Nephron (organoid): ENCODE measurements at regions not wholly inside any gene's neighbourhood (a gene's known extent, or its start where the extent isn't known, plus 50 kb on each side); places are given as distances from the start of the nearest gene placed in this dataset.
"Not testable (repeated sequence)": the region's sequence is repeated elsewhere in the genome, so short reads cannot be mapped to it uniquely, and the experiment has no call there.

Experiments
- H3K27ac Mint-ChIP-seq, 3 experiments: 2 replicates each; pipeline ENCODE4 v1.8.0; 2020; ENCODE audit warnings: mixed read lengths in 3 of 3, mild to moderate bottlenecking in 2 of 3, moderate library complexity in 1 of 3
- H3K27me3 Mint-ChIP-seq: 2 replicates; pipeline ENCODE4 v1.8.0; 2021; ENCODE audit warnings: low read depth, mild to moderate bottlenecking, moderate library complexity, mixed read lengths
- H3K36me3 Mint-ChIP-seq: 2 replicates; pipeline ENCODE4 v1.8.0; 2020; ENCODE audit warnings: low read depth, mixed read lengths
- H3K4me1 Mint-ChIP-seq: 2 replicates; pipeline ENCODE4 v1.8.0; 2020; ENCODE audit warnings: mixed read lengths
- H3K4me3 Mint-ChIP-seq, 3 experiments: 2 replicates each; pipeline ENCODE4 v1.8.0; 2020; ENCODE audit warnings: mild to moderate bottlenecking in 3 of 3, mixed read lengths in 3 of 3, moderate library complexity in 2 of 3
- H3K9me3 Mint-ChIP-seq: 2 replicates; pipeline ENCODE4 v1.8.0; 2020; ENCODE audit warnings: mixed read lengths
- CTCF ChIP-seq, 3 experiments: fragments of 200-600 bp; sonication (generic); IDR thresholded peaks; one replicate each; pipeline ENCODE4 v1.5.0; 2021; ENCODE audit warnings: antibody characterized with exemption in 3 of 3; ENCODE audit not compliant: unreplicated experiment in 3 of 3

GRCh38 chr1:64401285-64401684, 68.6 kb upstream of the CACHD1 start:
- Mint-ChIP-seq H3K9me3 (no peaks in the 10 kb centered on the region), H3K4me3 (no peak overlapping the region), H3K27ac (no peak overlapping the region), H3K27me3 (no peaks in the 10 kb centered on the region), H3K4me1 (no peaks in the 10 kb centered on the region), H3K36me3 (no peaks in the 10 kb centered on the region)
- TF ChIP-seq CTCF (IDR thresholded peaks at IDR 0.05; ENCODE audit: unreplicated experiment in 3 of 3): no peak

GRCh38 chr1:64403331-64403730, 66.6 kb upstream of the CACHD1 start:
- no peaks in the 10 kb centered on the region for H3K36me3 Mint-ChIP-seq
- H3K9me3 Mint-ChIP-seq: no peaks in the 10 kb centered on the region
- H3K4me3 Mint-ChIP-seq: no peak overlapping the region
- H3K27me3 Mint-ChIP-seq: no peaks in the 10 kb centered on the region
- TF ChIP-seq CTCF (IDR thresholded peaks at IDR 0.05; ENCODE audit: unreplicated experiment in 3 of 3): no peak
- H3K4me1 Mint-ChIP-seq: no peaks in the 10 kb centered on the region
- no peak overlapping the region for H3K27ac Mint-ChIP-seq

DNA sequence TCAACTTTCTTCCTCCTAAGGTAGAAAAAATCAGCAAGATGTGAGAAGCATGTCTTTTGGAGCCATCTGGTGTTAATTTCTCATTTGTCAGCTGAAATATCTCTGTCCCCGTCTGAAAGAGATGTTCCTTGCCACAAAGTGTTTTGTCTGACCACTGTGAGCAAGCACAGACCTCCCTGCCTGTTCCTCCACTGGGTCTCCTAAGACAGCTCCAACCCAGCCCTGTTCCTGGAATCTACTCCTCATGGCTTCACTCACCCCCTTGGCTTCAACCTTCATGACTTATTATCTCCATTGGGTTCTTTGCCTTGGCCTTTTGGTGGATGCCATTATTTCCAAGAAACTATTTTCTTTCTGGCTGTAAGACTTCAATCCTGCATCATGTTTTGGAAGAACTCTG, 65.7 kb upstream of the CACHD1 start:
- H3K27ac Mint-ChIP-seq: no peak overlapping the region
- no peak overlapping the region for H3K4me3 Mint-ChIP-seq
- no peaks in the 10 kb centered on the region for H3K27me3 Mint-ChIP-seq
- H3K9me3 Mint-ChIP-seq: no peaks in the 10 kb centered on the region
- H3K4me1 Mint-ChIP-seq: no peaks in the 10 kb centered on the region
- H3K36me3 Mint-ChIP-seq: no peaks in the 10 kb centered on the region
- no peak for TF ChIP-seq CTCF (IDR thresholded peaks at IDR 0.05; ENCODE audit: unreplicated experiment in 3 of 3)

GRCh38 chr1:64405833-64406232, 64.1 kb upstream of the CACHD1 start:
- H3K36me3 Mint-ChIP-seq: no peaks in the 10 kb centered on the region
- no peaks in the 10 kb centered on the region for H3K27me3 Mint-ChIP-seq
- no peak overlapping the region for H3K27ac Mint-ChIP-seq
- no peak for TF ChIP-seq CTCF (IDR thresholded peaks at IDR 0.05; ENCODE audit: unreplicated experiment in 3 of 3)
- H3K4me1 Mint-ChIP-seq: no peaks in the 10 kb centered on the region
- no peak overlapping the region for H3K4me3 Mint-ChIP-seq
- no peaks in the 10 kb centered on the region for H3K9me3 Mint-ChIP-seq

GRCh38 chr1:64410217-64410616, 59.7 kb upstream of the CACHD1 start:
- no peak overlapping the region for H3K4me3 Mint-ChIP-seq
- no peaks in the 10 kb centered on the region for H3K36me3 Mint-ChIP-seq
- H3K27ac Mint-ChIP-seq: no peak overlapping the region
- no peaks in the 10 kb centered on the region for H3K27me3 Mint-ChIP-seq
- H3K9me3 Mint-ChIP-seq: peaks cover 4% of the 10 kb centered on the region
- no peaks in the 10 kb centered on the region for H3K4me1 Mint-ChIP-seq
- TF ChIP-seq CTCF (IDR thresholded peaks at IDR 0.05; ENCODE audit: unreplicated experiment in 3 of 3): no peak

DNA sequence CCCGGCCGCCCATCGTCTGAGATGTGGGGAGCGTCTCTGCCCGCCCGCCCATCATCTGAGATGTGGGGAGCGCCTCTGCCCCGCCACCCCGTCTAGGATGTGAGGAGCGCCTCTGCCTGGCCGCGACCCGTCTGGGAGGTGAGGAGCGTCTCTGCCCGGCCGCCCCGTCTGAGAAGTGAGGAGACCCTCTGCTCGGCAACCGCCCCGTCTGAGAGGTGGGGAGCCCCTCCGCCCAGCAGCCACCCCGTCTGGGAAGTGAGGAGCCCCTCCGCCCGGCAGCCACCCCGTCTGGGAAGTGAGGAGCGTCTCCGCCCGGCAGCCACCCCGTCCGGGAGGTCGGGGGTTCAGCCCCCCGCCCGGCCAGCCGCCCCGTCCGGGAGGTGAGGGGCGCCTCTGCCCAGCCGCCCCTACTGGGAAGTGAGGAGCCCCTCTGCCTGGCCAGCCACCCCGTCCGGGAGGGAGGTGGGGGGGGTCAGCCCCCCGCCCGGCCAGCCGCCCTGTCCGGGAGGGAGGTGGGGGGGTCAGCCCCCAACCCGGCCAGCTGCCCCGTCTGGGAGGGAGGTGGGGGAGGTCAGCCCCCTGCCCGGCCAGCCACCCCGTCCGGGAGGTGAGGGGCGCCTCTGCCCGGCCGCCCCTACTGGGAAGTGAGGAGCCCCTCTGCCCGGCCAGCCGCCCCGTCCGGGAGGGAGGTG, 54.9 kb upstream of the CACHD1 start:
- H3K27me3 Mint-ChIP-seq, H3K36me3 Mint-ChIP-seq, H3K27ac Mint-ChIP-seq, H3K4me3 Mint-ChIP-seq, H3K9me3 Mint-ChIP-seq, H3K4me1 Mint-ChIP-seq: not testable (repeated sequence)
